ENCODE measurements at regions not wholly inside any gene's neighbourhood (a gene's known extent, or its start where the extent isn't known, plus 50 kb on each side); places are given as distances from the start of the nearest gene placed in this dataset.

DNA sequence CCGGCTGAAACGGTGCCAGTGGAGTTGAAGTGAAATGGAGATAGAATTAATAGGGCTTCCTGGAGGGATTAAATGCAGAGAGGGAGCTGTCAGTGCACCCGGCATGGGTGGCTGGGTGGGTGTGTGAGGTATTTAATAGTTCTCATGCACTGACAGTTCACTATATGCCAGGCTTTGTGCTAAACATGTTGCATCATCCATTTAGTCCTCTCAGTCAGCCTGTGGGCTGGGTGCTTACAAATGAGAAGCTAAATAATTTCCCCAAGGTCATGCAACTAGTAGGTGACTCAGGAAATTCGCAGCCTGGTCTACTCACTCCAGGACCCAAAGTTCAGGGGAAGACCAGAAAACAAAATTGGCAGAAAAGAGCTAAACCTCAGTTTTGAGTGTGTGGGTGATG, 63.5 kb upstream of the SPATA13 start:
- peak overlapping the region in 1 of 3 experiments; percentile 32 for H3K27ac Mint-ChIP-seq
- no peaks in the 10 kb centered on the region for H3K36me3 Mint-ChIP-seq (ENCODE audit: low read depth)
- peaks cover 3% of the 10 kb centered on the region for H3K9me3 Mint-ChIP-seq
- TF ChIP-seq, protein P1, sequence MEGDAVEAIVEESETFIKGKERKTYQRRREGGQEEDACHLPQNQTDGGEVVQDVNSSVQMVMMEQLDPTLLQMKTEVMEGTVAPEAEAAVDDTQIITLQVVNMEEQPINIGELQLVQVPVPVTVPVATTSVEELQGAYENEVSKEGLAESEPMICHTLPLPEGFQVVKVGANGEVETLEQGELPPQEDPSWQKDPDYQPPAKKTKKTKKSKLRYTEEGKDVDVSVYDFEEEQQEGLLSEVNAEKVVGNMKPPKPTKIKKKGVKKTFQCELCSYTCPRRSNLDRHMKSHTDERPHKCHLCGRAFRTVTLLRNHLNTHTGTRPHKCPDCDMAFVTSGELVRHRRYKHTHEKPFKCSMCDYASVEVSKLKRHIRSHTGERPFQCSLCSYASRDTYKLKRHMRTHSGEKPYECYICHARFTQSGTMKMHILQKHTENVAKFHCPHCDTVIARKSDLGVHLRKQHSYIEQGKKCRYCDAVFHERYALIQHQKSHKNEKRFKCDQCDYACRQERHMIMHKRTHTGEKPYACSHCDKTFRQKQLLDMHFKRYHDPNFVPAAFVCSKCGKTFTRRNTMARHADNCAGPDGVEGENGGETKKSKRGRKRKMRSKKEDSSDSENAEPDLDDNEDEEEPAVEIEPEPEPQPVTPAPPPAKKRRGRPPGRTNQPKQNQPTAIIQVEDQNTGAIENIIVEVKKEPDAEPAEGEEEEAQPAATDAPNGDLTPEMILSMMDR (IDR thresholded peaks at IDR 0.05; ENCODE audit: unreplicated experiment in 3 of 3) = no peak
- peaks cover 6% of the 10 kb centered on the region for H3K4me1 Mint-ChIP-seq
- H3K27me3 Mint-ChIP-seq (ENCODE audit: low read depth) = no peaks in the 10 kb centered on the region
- no peak overlapping the region for H3K4me3 Mint-ChIP-seq

DNA sequence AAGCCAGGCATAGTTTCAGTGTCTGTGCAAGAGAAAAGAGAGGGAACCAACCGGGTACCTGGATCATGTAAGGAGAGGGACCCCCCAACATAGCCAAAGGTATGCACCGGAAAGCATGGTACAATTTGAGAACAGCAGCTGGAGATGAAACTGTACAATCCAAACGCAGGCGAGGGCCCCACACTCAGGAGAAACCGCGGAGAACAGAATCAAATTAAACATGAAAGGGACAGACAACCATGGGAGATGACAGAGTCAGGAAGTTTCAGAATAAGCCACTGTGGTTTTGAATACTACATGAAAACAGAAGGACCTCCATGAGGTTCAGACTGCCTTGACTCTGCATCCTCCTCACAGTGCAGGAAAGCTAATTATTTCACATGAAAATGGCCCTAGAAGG, 62.9 kb upstream of the SPATA13 start:
- H3K36me3 Mint-ChIP-seq (ENCODE audit: low read depth) = no peaks in the 10 kb centered on the region
- peak overlapping the region in 1 of 3 experiments; percentile 32 for H3K27ac Mint-ChIP-seq
- no peaks in the 10 kb centered on the region for H3K27me3 Mint-ChIP-seq (ENCODE audit: low read depth)
- H3K4me1 Mint-ChIP-seq = peaks cover 6% of the 10 kb centered on the region
- H3K9me3 Mint-ChIP-seq = peaks cover 3% of the 10 kb centered on the region
- TF ChIP-seq, protein P1 (IDR thresholded peaks at IDR 0.05; ENCODE audit: unreplicated experiment in 3 of 3) = no peak
- H3K4me3 Mint-ChIP-seq = no peak overlapping the region

DNA sequence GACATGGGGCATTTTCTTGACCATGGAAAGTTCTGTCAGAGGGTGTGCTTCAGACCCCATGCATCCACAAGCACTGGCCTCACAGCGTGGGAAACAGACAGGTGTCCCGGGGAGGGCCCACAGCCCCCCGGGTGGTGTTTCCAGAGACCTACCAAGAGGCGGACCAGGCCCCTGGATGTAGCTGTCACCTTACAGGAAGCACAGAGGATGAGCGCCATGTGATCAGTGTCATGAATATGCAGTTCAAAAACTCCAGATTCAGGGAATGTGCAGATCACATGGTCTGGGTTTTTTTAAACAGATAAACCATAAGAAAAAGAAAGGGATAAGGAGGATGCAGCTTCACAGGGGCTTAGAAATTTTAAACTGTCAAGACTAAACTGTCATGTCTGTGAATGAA, 61.0 kb upstream of the SPATA13 start:
- H3K9me3 Mint-ChIP-seq = no peaks in the 10 kb centered on the region
- H3K4me3 Mint-ChIP-seq = no peak overlapping the region
- TF ChIP-seq, protein P1 (IDR thresholded peaks at IDR 0.05; ENCODE audit: unreplicated experiment in 3 of 3) = no peak
- no peaks in the 10 kb centered on the region for H3K27me3 Mint-ChIP-seq (ENCODE audit: low read depth)
- peak overlapping the region in 1 of 3 experiments; percentile 70 for H3K27ac Mint-ChIP-seq
- no peaks in the 10 kb centered on the region for H3K36me3 Mint-ChIP-seq (ENCODE audit: low read depth)
- peaks cover 6% of the 10 kb centered on the region for H3K4me1 Mint-ChIP-seq

DNA sequence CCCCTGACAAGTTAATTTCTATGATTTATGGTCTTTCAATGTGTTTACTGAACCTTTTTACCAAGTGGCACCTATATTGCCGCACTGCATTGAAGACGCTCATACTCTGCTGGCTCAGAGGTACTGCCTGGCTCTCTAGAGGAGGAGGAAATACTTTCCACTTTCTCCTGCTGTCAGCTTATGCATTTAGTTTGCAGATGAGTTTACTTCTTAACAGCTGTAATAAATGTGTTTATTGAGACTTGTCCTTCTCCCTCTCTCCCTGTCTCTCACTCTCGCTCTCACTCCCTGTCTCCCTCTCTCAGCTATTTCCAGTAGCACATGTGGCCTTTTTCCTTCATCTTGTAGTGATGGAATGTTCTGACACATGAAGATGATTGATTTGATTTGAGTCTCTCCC, 60.3 kb upstream of the SPATA13 start:
- Mint-ChIP-seq H3K27me3 (ENCODE audit: low read depth) (no peaks in the 10 kb centered on the region), H3K9me3 (no peaks in the 10 kb centered on the region), H3K27ac (peak overlapping the region in 1 of 3 experiments; percentile 49), H3K4me1 (peaks cover 6% of the 10 kb centered on the region), H3K4me3 (no peak overlapping the region), H3K36me3 (ENCODE audit: low read depth) (no peaks in the 10 kb centered on the region)
- TF ChIP-seq, protein P1 (IDR thresholded peaks at IDR 0.05; ENCODE audit: unreplicated experiment in 3 of 3) = no peak

DNA sequence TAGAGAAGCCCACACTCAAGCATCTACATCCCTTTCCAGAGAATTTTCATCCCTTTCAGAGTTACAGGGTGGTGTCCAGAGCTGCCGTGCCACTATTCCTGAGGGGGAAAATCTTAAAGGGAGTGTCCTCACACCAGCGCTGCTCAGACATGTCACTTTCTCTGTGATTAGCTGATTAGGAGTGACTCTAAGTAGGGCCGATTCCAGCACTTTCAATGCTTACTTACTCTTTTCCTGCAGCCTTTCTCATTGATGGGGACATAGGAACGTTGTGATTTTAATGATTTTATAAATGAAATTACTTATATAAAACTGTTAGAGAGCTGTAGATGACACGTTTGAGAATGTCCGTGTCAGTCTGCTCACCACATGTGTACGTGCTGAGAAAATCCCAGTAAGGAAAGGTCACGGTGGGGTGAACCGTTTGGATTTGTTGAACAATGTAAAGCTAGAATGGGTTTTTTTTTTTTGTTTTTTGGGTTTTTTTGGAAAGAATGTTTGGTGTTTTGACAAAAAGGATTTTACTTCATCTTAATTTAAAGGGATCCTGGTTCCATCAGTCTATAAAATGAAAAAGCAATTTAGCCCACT, 56.6 kb upstream of the SPATA13 start:
- Mint-ChIP-seq H3K4me3 (no peak overlapping the region), H3K36me3 (ENCODE audit: low read depth) (no peaks in the 10 kb centered on the region), H3K27ac (no peak overlapping the region), H3K4me1 (peaks cover 6% of the 10 kb centered on the region), H3K9me3 (no peaks in the 10 kb centered on the region), H3K27me3 (ENCODE audit: low read depth) (no peaks in the 10 kb centered on the region)
- TF ChIP-seq, protein P1 (IDR thresholded peaks at IDR 0.05; ENCODE audit: unreplicated experiment in 3 of 3) = no peak

DNA sequence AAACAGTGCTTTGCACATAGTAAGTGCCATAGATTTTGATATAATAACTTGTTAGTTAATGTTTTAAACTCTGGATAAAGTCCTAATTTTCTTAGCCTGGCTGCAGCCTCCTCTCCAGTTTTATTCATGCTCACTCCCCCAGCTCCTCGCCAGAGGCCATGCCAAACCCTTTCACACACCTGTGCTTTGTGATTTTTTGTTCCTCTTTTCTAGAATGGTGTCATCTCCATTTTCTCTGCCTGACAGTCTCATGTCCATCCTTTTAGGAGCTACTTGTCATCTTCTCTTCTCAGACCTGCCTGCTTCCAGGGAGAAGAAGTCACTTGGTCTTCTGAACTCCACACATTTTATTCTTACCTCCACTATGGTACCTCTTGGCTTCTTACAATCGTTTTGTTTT, 55.8 kb upstream of the SPATA13 start:
- Mint-ChIP-seq H3K36me3 (ENCODE audit: low read depth) (no peaks in the 10 kb centered on the region), H3K9me3 (no peaks in the 10 kb centered on the region), H3K27ac (no peak overlapping the region), H3K4me1 (peaks cover 6% of the 10 kb centered on the region), H3K4me3 (no peak overlapping the region), H3K27me3 (ENCODE audit: low read depth) (no peaks in the 10 kb centered on the region)
- TF ChIP-seq, protein P1 (IDR thresholded peaks at IDR 0.05; ENCODE audit: unreplicated experiment in 3 of 3) = no peak
